ENCODE measurements at regions not wholly inside any gene's neighbourhood (a gene's known extent, or its start where the extent isn't known, plus 50 kb on each side); places are given as distances from the start of the nearest gene placed in this dataset.
"Not testable (repeated sequence)": the region's sequence is repeated elsewhere in the genome, so short reads cannot be mapped to it uniquely, and the experiment has no call there.

DNA sequence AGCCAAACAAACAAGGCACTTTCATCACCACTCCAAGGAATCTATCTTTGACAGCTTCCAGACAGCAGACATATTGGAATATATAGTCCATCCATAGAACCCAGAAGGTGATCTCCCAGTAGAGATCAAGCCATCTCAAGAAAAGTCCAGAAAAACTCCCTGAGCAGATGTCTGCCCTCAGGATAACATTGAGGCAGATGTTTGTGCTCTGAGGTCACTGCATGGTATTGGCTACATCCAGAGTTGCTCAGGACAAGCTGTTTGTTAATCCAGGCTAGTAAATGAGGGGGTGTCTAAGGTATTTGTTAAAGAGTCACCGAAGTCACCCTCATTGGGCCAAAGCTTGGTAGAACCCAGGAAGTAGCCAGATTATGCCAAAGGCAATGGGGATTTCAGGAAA, 556.3 kb upstream of the KLF4 start:
- no peak for DNase-seq (ENCODE audit: low spot score)
- Mint-ChIP-seq H3K27ac (no peak overlapping the region), H3K4me3 (no peak overlapping the region), H3K9me3 (peaks cover 11% of the 10 kb centered on the region), H3K27me3 (ENCODE audit: low read depth) (no peaks in the 10 kb centered on the region), H3K36me3 (ENCODE audit: low read depth) (no peaks in the 10 kb centered on the region), H3K4me1 (ENCODE audit: low read depth) (no peaks in the 10 kb centered on the region)

DNA sequence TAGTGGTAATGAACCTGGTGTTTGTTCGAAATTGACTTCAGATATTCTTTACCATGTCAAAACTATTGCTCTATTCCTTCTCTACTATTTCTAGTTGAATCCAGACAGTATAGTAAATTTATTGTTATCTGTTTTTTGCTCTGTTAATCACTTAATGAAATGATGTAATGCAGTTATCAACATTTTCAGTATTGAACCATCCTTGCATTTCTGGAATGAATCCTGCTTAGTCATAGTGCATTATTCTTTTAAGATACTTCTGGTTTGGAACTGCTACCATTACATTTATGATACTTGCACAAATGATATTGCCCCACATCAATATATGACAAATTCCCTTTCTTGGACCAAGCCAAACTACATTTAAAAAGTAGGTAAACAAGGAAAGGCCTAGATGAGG, 554.0 kb upstream of the KLF4 start:
- peaks cover 11% of the 10 kb centered on the region for H3K9me3 Mint-ChIP-seq
- no peak overlapping the region for H3K4me3 Mint-ChIP-seq
- DNase-seq (ENCODE audit: low spot score) = no peak
- no peaks in the 10 kb centered on the region for H3K27me3 Mint-ChIP-seq (ENCODE audit: low read depth)
- H3K27ac Mint-ChIP-seq = no peak overlapping the region
- H3K4me1 Mint-ChIP-seq (ENCODE audit: low read depth) = no peaks in the 10 kb centered on the region
- H3K36me3 Mint-ChIP-seq (ENCODE audit: low read depth) = no peaks in the 10 kb centered on the region

DNA sequence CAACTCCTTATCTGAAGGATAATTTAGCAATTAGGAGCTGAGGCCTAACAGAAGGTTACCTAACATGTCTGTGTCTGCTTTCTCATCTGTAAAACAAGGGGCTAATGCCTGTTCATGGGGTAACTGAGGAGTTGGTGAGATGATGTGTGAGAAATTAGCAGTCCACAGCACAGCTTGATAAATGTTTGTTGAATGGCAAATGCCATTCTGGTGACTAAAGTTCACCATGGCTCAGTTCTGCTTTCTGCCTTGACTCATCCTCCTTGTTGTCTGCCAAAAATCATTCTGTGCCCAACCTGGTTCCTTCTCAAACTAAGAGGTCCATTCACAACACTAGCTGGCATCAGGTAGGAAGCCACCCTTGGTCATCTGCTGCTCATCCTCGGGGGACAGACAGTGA, 552.0 kb upstream of the KLF4 start:
- H3K4me3 Mint-ChIP-seq = no peak overlapping the region
- no peaks in the 10 kb centered on the region for H3K36me3 Mint-ChIP-seq (ENCODE audit: low read depth)
- no peak for DNase-seq (ENCODE audit: low spot score)
- H3K27me3 Mint-ChIP-seq (ENCODE audit: low read depth) = no peaks in the 10 kb centered on the region
- peaks cover 11% of the 10 kb centered on the region for H3K9me3 Mint-ChIP-seq
- H3K27ac Mint-ChIP-seq = no peak overlapping the region
- no peaks in the 10 kb centered on the region for H3K4me1 Mint-ChIP-seq (ENCODE audit: low read depth)

DNA sequence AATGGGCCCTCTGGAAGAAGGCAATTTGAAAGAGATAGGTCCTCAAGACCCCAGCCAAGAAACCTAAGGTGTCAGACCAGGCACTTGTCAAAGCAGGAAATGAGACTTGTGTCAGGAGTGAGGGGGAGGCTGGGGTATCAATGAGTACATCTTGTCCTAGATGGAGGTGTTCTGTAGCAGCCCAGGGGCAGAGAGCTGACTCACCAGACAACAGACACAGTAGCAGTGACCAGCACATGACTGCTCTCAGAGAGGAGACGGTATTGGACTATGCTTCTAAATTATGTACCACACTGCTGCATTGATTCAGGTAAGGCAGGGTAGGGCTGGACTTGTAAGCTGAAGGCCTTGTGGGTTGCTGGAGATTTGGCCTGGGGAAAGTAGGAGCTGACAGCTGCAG, 551.2 kb upstream of the KLF4 start:
- peaks cover 11% of the 10 kb centered on the region for H3K9me3 Mint-ChIP-seq
- no peaks in the 10 kb centered on the region for H3K4me1 Mint-ChIP-seq (ENCODE audit: low read depth)
- H3K27ac Mint-ChIP-seq = no peak overlapping the region
- no peaks in the 10 kb centered on the region for H3K36me3 Mint-ChIP-seq (ENCODE audit: low read depth)
- no peak overlapping the region for H3K4me3 Mint-ChIP-seq
- no peaks in the 10 kb centered on the region for H3K27me3 Mint-ChIP-seq (ENCODE audit: low read depth)
- DNase-seq (ENCODE audit: low spot score) = no peak

DNA sequence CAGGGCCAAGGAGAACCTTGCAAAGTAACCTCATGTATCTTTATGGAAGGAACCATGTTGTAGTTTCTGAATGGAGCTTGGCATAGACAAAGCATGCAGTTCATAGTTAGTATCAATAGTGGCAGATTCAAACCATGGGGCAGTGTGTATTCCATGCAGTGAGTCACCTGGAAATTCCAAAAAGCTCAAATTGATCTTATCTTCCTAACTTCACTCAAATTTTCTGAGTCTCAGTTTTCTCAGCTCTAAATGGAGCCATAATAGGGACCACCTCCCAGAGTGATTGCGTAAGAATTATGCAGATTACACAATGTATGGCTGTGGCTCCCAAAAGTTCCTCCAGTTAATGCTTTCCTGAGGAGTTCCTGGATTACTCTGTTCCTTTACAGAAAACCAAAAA, 549.9 kb upstream of the KLF4 start:
- Mint-ChIP-seq H3K27ac (no peak overlapping the region), H3K27me3 (ENCODE audit: low read depth) (no peaks in the 10 kb centered on the region), H3K4me3 (no peak overlapping the region), H3K4me1 (ENCODE audit: low read depth) (no peaks in the 10 kb centered on the region), H3K9me3 (peaks cover 11% of the 10 kb centered on the region), H3K36me3 (ENCODE audit: low read depth) (no peaks in the 10 kb centered on the region)
- DNase-seq (ENCODE audit: low spot score) = no peak

DNA sequence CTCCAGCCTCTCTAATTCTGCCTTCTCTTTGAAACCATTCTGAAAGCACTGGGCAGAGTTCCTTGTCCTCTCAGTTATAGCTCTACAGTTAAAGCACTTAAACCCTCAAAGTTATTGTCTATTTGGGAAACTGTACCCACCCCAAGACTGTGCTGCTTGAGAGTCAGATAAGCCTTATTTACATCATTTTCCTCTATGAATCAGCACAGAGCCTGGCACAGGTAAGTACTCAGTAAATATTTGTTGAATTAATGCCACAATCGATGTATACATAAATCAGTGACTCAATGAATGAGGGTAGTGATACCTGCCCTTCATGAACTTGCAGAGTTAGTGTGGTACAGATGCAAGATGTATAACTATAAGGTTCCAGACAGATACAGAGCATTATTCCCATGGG, 549.4 kb upstream of the KLF4 start:
- Mint-ChIP-seq H3K27me3 (ENCODE audit: low read depth) (no peaks in the 10 kb centered on the region), H3K4me3 (no peak overlapping the region), H3K36me3 (ENCODE audit: low read depth) (no peaks in the 10 kb centered on the region), H3K9me3 (peaks cover 11% of the 10 kb centered on the region), H3K4me1 (ENCODE audit: low read depth) (no peaks in the 10 kb centered on the region), H3K27ac (no peak overlapping the region)
- no peak for DNase-seq (ENCODE audit: low spot score)

DNA sequence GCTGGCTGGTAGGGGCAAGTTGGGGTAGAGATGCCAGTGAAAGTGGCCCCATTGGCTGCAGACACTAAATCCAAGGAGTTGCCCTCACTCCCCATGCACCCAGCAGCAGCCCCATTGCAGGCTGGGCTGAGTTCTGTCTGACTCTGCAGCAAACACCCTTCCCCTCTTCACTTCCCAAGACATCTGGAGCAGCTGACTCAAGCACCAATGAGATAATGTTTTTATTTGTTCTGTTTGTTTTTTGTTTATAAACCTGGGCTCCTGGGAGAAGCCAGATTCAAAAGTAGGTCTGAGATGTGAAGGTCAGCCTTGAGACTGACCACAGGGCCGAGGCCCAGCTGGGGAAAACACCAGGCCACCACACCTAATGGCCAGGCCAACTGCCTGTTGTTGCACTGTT, 545.9 kb upstream of the KLF4 start:
- H3K9me3 Mint-ChIP-seq = peaks cover 11% of the 10 kb centered on the region
- H3K4me1 Mint-ChIP-seq (ENCODE audit: low read depth) = no peaks in the 10 kb centered on the region
- no peak overlapping the region for H3K27ac Mint-ChIP-seq
- H3K36me3 Mint-ChIP-seq (ENCODE audit: low read depth) = no peaks in the 10 kb centered on the region
- H3K4me3 Mint-ChIP-seq = no peak overlapping the region
- H3K27me3 Mint-ChIP-seq (ENCODE audit: low read depth) = no peaks in the 10 kb centered on the region
- DNase-seq (ENCODE audit: low spot score) = no peak

DNA sequence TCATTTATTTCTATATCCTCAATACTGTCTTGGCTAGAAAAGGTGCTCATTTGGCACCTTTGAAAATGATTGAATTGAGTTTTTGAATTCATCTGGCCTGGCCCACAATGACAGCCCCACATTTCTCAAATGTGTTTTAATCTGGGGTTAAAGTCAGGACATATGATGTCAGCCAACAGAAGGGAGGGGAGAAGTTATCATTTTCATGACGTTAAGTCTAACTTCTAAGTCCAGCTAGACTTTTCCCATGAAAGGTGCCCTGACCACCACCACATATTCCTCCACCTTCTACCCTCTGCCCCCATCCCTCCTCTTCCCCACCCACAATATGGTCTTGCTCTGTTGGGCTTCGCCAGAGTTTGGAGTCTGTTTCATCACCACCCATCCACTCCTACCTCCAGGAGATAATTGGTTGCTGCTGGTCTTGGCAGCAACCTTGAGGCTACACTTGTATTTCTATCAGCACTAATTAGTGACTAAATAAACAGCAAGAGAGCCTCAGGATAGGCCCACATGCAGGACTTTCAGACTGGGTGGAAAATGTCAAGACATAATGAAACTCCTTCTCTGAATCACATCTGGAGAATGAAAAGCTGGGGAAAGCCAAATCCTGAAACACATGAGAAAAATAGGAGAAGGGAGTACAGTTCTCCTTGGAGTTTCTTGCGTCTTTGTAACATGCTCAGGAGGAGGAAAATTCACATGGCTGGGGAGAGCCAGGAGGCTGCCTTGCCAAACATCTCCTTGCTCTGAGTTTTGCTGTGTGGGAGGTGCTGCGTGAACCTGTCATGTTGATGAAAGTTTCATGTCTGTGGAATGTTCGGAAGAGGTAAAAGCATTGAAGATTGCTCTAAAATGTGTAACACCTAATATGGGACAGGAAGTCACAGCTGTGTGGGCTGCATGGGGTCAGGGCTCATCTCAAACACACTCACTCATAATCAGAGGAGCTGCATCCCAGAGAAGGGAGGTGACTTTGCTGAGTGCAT, 544.7 kb upstream of the KLF4 start:
- Mint-ChIP-seq H3K36me3 (ENCODE audit: low read depth) (no peaks in the 10 kb centered on the region), H3K27ac (no peak overlapping the region), H3K9me3 (peaks cover 11% of the 10 kb centered on the region), H3K4me3 (no peak overlapping the region), H3K4me1 (ENCODE audit: low read depth) (no peaks in the 10 kb centered on the region), H3K27me3 (ENCODE audit: low read depth) (no peaks in the 10 kb centered on the region)
- DNase-seq (ENCODE audit: low spot score) = no peak

DNA sequence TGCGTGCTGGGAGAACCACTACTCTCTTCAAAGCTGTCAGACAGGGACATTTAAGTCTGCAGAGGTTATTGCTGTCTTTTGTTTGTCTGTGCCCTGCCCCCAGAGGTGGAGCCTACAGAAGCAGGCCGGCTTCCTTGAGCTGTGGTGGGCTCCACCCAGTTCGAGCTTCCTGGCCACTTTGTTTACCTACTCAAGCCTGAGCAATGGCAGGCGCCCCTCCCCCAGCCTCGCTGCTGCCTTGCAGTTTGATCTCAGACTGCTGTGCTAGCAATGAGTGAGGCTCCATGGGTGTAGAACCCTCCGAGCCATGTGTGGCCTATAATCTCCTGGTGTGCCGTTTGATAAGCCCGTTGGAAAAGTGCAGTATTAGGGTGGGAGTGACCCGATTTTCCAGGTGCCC, 542.5 kb upstream of the KLF4 start:
- not testable (repeated sequence) for H3K4me1 Mint-ChIP-seq (ENCODE audit: low read depth); H3K27ac Mint-ChIP-seq; H3K36me3 Mint-ChIP-seq (ENCODE audit: low read depth); H3K4me3 Mint-ChIP-seq; DNase-seq (ENCODE audit: low spot score); H3K27me3 Mint-ChIP-seq (ENCODE audit: low read depth)
- H3K9me3 Mint-ChIP-seq = peaks cover 11% of the 10 kb centered on the region

DNA sequence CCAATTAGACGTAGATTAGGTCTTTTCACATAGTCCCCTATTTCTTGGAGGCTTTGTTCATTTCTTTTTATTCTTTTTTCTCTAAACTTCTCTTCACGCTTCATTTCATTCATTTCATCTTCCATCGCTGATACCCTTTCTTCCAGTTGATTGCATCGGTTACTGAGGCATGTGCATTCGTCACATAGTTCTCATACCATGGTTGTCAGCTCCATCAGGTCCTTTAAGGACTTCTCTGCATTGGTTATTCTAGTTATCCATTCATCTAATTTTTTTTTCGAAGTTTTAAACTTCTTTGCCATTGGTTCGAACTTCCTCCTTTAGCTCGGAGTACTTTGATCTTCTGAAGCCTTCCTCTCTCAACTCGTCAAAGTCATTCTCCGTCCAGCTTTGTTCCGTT, 541.7 kb upstream of the KLF4 start:
- not testable (repeated sequence) for H3K27me3 Mint-ChIP-seq (ENCODE audit: low read depth); H3K4me3 Mint-ChIP-seq; H3K36me3 Mint-ChIP-seq (ENCODE audit: low read depth); H3K4me1 Mint-ChIP-seq (ENCODE audit: low read depth); DNase-seq (ENCODE audit: low spot score); H3K27ac Mint-ChIP-seq
- peaks cover 11% of the 10 kb centered on the region for H3K9me3 Mint-ChIP-seq

DNA sequence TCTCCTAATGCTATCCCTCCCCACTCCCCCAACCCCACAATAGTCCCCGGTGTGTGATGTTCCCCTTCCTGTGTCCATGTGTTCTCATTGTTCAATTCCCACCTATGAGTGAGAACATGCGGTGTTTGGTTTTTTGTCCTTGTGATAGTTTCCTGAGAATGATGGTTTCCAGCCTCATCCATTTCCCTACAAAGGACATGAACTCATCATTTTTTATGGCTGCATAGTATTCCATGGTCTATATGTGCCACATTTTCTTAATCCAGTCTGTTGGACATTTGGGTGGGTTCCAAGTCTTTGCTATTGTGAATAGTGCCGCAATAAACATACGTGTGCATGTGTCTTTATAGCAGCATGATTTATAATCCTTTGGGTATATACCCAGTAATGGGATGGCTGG, 537.1 kb upstream of the KLF4 start:
- H3K27me3 Mint-ChIP-seq (ENCODE audit: low read depth); DNase-seq (ENCODE audit: low spot score); H3K4me1 Mint-ChIP-seq (ENCODE audit: low read depth); H3K36me3 Mint-ChIP-seq (ENCODE audit: low read depth); H3K4me3 Mint-ChIP-seq; H3K27ac Mint-ChIP-seq: not testable (repeated sequence)
- peaks cover 10% of the 10 kb centered on the region for H3K9me3 Mint-ChIP-seq

DNA sequence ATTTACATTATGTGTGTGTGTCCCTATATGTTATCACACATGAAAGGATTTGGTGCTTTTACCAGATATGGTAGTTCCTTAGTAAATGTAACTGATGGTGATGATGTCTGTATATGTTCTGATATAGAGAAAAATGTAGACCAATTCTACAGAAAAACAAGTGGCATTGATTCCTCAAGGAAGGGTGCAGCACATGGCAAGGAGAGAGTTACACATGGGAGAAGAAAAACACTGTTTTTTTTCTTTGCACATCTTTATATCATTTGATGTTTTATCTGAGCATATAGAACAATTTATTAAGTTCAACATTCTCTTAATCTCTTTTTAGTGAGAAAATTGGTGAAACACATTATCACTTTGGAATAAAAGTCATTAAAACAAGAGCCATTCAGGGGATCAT, 535.0 kb upstream of the KLF4 start:
- Mint-ChIP-seq H3K9me3 (peaks cover 4% of the 10 kb centered on the region), H3K4me1 (ENCODE audit: low read depth) (no peaks in the 10 kb centered on the region), H3K36me3 (ENCODE audit: low read depth) (no peaks in the 10 kb centered on the region), H3K27me3 (ENCODE audit: low read depth) (no peaks in the 10 kb centered on the region), H3K27ac (no peak overlapping the region), H3K4me3 (no peak overlapping the region)
- no peak for DNase-seq (ENCODE audit: low spot score)

DNA sequence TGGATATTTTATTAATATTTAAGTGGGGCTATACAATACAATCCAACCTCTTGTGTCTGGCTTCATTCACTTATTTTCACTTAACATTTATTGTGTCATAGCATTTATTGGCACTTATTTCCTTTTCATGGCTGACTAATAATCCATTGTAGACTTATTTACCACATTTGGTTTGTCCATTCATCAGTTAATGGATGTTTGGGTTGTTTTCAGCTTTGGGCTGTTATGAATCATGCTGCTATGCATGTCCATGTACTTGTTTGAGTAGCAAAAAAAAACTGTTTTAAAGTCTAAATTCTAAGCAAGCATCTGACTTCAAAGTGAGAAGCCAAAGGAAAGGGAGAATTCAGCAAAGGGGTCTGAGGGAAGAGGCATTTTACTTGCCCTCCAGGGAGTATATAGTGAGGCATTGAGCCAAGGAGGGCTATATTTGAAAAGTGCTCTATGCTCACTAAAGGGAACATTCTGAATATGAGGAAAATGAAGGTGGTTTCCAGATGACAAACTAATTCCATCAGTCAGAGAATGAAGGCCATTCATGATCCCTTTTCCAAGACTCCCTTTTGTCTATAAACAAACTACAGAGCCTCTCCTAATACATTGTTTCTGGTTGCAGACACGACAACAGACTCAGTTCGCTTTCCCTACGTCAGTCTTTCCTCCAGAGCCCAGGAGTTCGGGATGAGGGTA, 532.8 kb upstream of the KLF4 start:
- H3K4me3 Mint-ChIP-seq = no peak overlapping the region
- peaks cover 13% of the 10 kb centered on the region for H3K9me3 Mint-ChIP-seq
- H3K27ac Mint-ChIP-seq = no peak overlapping the region
- no peaks in the 10 kb centered on the region for H3K36me3 Mint-ChIP-seq (ENCODE audit: low read depth)
- H3K4me1 Mint-ChIP-seq (ENCODE audit: low read depth) = no peaks in the 10 kb centered on the region
- H3K27me3 Mint-ChIP-seq (ENCODE audit: low read depth) = no peaks in the 10 kb centered on the region
- DNase-seq (ENCODE audit: low spot score) = no peak

DNA sequence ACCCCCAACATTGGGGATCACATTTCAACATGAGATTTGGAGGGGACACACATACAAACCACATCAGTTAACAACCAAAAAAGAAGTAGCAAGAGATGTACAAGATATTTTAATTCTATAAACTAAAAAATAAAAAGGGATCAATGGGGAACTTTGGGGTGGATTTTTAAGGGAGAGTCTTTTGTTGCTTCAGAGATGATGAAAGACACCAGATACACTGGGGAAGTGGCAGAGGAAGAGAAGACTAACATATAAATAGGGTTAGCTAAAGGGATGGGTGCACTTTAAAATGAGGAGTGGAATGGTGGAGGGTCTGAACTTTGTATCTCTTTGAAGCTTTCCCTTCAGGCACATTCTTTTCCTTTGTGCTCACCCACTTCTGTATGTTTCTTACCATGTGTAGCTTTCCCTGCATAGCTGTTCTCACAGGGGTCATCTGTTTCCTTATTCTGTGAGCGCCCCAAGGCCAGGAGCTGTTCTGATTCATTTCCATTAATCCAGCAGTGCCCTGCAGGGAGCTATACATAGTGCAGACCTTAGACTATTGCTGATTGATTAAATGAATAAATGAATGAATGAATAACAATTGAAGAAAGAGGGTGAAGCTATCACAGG, 531.6 kb upstream of the KLF4 start:
- Mint-ChIP-seq H3K27me3 (ENCODE audit: low read depth) (no peaks in the 10 kb centered on the region), H3K27ac (no peak overlapping the region), H3K36me3 (ENCODE audit: low read depth) (no peaks in the 10 kb centered on the region), H3K9me3 (peaks cover 22% of the 10 kb centered on the region), H3K4me3 (no peak overlapping the region), H3K4me1 (ENCODE audit: low read depth) (no peaks in the 10 kb centered on the region)
- DNase-seq (ENCODE audit: low spot score) = no peak

All from T-helper 2 cell treated with Interferon-gamma antibody and Interleukin-4, amounts not matched to agents 5 μg/mL and 100 μg/mL, for 36 hours (primary cell).